ENCODE measurements at regions not wholly inside any gene's neighbourhood (a gene's known extent, or its start where the extent isn't known, plus 50 kb on each side); places are given as distances from the start of the nearest gene placed in this dataset.
"Not testable (repeated sequence)": the region's sequence is repeated elsewhere in the genome, so short reads cannot be mapped to it uniquely, and the experiment has no call there.

GRCh38 chr11:19433367-19433766, 192.6 kb upstream of the E2F8 start:
- DNase-seq (ENCODE audit: low read depth) = no peak

- no peak for DNase-seq (ENCODE audit: low read depth)
These were observed 191.8 kb upstream of the E2F8 start for GRCh38 chr11:19432370-19433061.

- no peak for DNase-seq (ENCODE audit: low read depth)
These were observed 190.1 kb upstream of the E2F8 start for GRCh38 chr11:19430754-19431398.

- no peak for DNase-seq (ENCODE audit: low read depth)
These were observed 189.6 kb upstream of the E2F8 start for GRCh38 chr11:19430346-19430745.

- DNase-seq (ENCODE audit: low read depth) = no peak
These were observed 188.5 kb upstream of the E2F8 start for GRCh38 chr11:19429108-19429760.

GRCh38 chr11:19428206-19429002, 187.7 kb upstream of the E2F8 start:
- no peak for DNase-seq (ENCODE audit: low read depth)

GRCh38 chr11:19426756-19427403, 186.1 kb upstream of the E2F8 start:
- DNase-seq (ENCODE audit: low read depth) = no peak

- DNase-seq (ENCODE audit: low read depth) = no peak
These were observed 185.4 kb upstream of the E2F8 start for GRCh38 chr11:19426011-19426755.

- DNase-seq (ENCODE audit: low read depth) = no peak
These were observed 181.5 kb upstream of the E2F8 start for GRCh38 chr11:19422276-19422675.

- no peak for DNase-seq (ENCODE audit: low read depth)
These were observed 180.3 kb upstream of the E2F8 start for GRCh38 chr11:19420868-19421533.

- no peak for DNase-seq (ENCODE audit: low read depth)
These were observed 179.1 kb upstream of the E2F8 start for GRCh38 chr11:19419808-19420207.

- no peak for DNase-seq (ENCODE audit: low read depth)
These were observed 178.4 kb upstream of the E2F8 start for GRCh38 chr11:19419021-19419750.

- no peak for DNase-seq (ENCODE audit: low read depth)
These were observed 177.5 kb upstream of the E2F8 start for GRCh38 chr11:19418221-19418620.

- not testable (repeated sequence) for DNase-seq (ENCODE audit: low read depth)
These were observed 171.3 kb upstream of the E2F8 start for GRCh38 chr11:19412070-19412469.

GRCh38 chr11:19410032-19410431, 169.3 kb upstream of the E2F8 start:
- DNase-seq (ENCODE audit: low read depth) = no peak

- no peak for DNase-seq (ENCODE audit: low read depth)
These were observed 168.6 kb upstream of the E2F8 start for GRCh38 chr11:19409307-19409706.

- DNase-seq (ENCODE audit: low read depth) = no peak
These were observed 167.0 kb upstream of the E2F8 start for GRCh38 chr11:19407677-19408270.

- no peak for DNase-seq (ENCODE audit: low read depth)
These were observed 165.2 kb upstream of the E2F8 start for GRCh38 chr11:19405966-19406365.

GRCh38 chr11:19404787-19405186, 164.0 kb upstream of the E2F8 start:
- no peak for DNase-seq (ENCODE audit: low read depth)
